Prostate gland (tissue), 2 donors: ENCODE measurements at regions not wholly inside any gene's neighbourhood (a gene's known extent, or its start where the extent isn't known, plus 50 kb on each side); places are given as distances from the start of the nearest gene placed in this dataset.

Source experiments
- DNase-seq: peaks from one replicate; pipeline ENCODE4 v3.0.0-alpha.2; 2019; ENCODE audit warnings: low spot score
- H3K27ac ChIP-seq, 2 donors: fragments of 200-600 bp; sonication (generic); 2 replicates each; pipeline ENCODE4 v1.5.1; 2017 to 2019
- H3K27me3 ChIP-seq: fragments of 200-600 bp; sonication (generic); replicated peaks from 2 replicates; pipeline ENCODE4 v1.5.1; 2019; ENCODE audit not compliant: insufficient read depth
- H3K36me3 ChIP-seq, 2 donors: fragments of 200-600 bp; sonication (generic); 1 replicate in 1 of 2; 2 replicates in 1 of 2; pipeline versions ENCODE4 v1.5.1 to v1.8.1; 2017 to 2019
- H3K4me1 ChIP-seq: fragments of 200-600 bp; sonication (generic); replicated peaks from 2 replicates; pipeline ENCODE4 v1.5.1; 2019
- H3K4me3 ChIP-seq, 2 donors: fragments of 200-600 bp; sonication (generic); 2 replicates each; pipeline ENCODE4 v1.5.1; 2017 to 2019
- H3K9me3 ChIP-seq: fragments of 200-600 bp; sonication (generic); 2 replicates; pipeline ENCODE4 v1.5.1; 2017
- CTCF ChIP-seq, 4 experiments: fragments of 200-600 bp in 2 of 4; fragments of 450-650 bp in 2 of 4; sonication (generic) in 2 of 4; IDR thresholded peaks; 1 replicate in 3 of 4; 2 replicates in 1 of 4; pipeline ENCODE4 v1.5.1; 2016 to 2019; ENCODE audit warnings: antibody characterized with exemption in 4 of 4, mild to moderate bottlenecking in 2 of 4, moderate library complexity in 2 of 4
- POLR2A ChIP-seq: fragments of 450-650 bp; IDR thresholded peaks from one replicate; pipeline ENCODE4 v1.6.1; 2016; ENCODE audit warnings: antibody characterized with exemption, mild to moderate bottlenecking
- POLR2AphosphoS5 ChIP-seq: sonication (generic); formaldehyde crosslinking; IDR thresholded peaks from one replicate; pipeline ENCODE4 v1.6.1; 2017; ENCODE audit warnings: antibody characterized with exemption
- WGBS: methylation state at CpG from one replicate; pipeline ENCODE4 v1.1.5; 2018; 5-methylcytosine and 5-hydroxymethylcytosine counted together
- intact Hi-C: fragments of 100-400 bp; cut with DNase I; formaldehyde crosslinking; loops from one replicate; pipeline ENCODE4 v1.14.2; 2022

- Histone ChIP-seq H3K4me3 (no peak overlapping the region), H3K27ac (no peak overlapping the region), H3K27me3 (no peaks in the 10 kb centered on the region), H3K36me3 (no peaks in the 10 kb centered on the region), H3K4me1 (no peaks in the 10 kb centered on the region), H3K9me3 (no peaks in the 10 kb centered on the region)
- no peak for TF ChIP-seq POLR2AphosphoS5
- TF ChIP-seq POLR2A, result no peak
- no peak for TF ChIP-seq CTCF (IDR thresholded peaks at IDR 0.05)
- no peak for DNase-seq
- WGBS, result 88% methylated on average over 2 of the region's 2 CpGs
- intact Hi-C loops, result no loop called here
These were observed 200.4 kb downstream of the KLF12 start for GRCh38 chr13:73933795-73934194.

DNA sequence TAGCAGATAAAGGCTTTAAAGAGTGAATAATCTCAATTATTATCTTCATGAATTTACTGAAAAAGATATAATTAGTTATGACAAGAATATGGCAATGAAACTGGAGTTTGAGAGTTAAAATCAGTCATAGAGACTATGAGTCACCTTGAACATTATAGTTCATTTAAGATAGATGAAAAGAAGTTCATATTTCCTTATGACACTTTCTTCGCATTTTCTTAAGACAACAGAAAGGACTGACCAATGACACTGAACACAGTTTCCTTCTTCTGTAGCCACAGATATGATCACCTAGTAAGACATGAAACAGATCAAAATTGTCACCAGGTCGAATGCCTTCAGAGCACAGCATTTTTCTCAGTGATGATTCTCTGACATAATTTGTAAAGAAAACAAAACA lies 202.1 kb downstream of the KLF12 start:
- intact Hi-C loops, result no loop called here
- Histone ChIP-seq H3K4me1 (no peaks in the 10 kb centered on the region), H3K4me3 (no peak overlapping the region), H3K36me3 (no peaks in the 10 kb centered on the region), H3K9me3 (no peaks in the 10 kb centered on the region), H3K27ac (no peak overlapping the region), H3K27me3 (no peaks in the 10 kb centered on the region)
- 75% methylated on average over 2 of the region's 2 CpGs for WGBS
- no peak for TF ChIP-seq POLR2AphosphoS5
- TF ChIP-seq POLR2A, result no peak
- TF ChIP-seq CTCF (IDR thresholded peaks at IDR 0.05), result no peak
- DNase-seq, result no peak

- H3K9me3 ChIP-seq, result no peaks in the 10 kb centered on the region
- H3K27me3 ChIP-seq, result no peaks in the 10 kb centered on the region
- H3K4me3 ChIP-seq, result no peak overlapping the region
- H3K27ac ChIP-seq, result no peak overlapping the region
- H3K4me1 ChIP-seq, result no peaks in the 10 kb centered on the region
- intact Hi-C loops, result no loop called here
- no peak for DNase-seq
- H3K36me3 ChIP-seq, result no peaks in the 10 kb centered on the region
- WGBS, result 94% methylated on average over 6 of the region's 6 CpGs
- TF ChIP-seq CTCF (IDR thresholded peaks at IDR 0.05) (no peak), POLR2A (no peak), POLR2AphosphoS5 (no peak)
These were observed 204.8 kb downstream of the KLF12 start for GRCh38 chr13:73929287-73929932.

DNA sequence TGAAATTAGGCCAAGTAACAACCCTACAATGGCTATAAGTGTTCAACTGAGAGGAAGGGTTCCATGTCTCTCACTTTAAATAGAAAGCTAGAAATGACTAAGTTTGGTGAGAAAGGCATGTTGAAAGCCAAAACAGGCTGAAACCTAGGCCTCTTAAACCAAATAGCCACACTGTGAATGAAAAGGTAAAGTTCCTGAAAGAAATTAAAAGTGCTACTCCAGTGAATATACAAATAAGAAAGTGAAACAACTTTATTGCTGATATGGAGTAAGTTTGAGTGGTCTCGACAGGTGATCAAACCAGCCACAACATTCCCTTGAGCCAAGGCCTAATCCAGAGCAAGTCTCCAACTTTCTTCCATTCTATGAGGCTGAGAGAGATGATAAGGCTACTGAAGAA lies 209.6 kb downstream of the KLF12 start:
- no peaks in the 10 kb centered on the region for H3K9me3 ChIP-seq
- no peak overlapping the region for H3K27ac ChIP-seq
- H3K4me1 ChIP-seq, result no peaks in the 10 kb centered on the region
- intact Hi-C loops, result no loop called here
- TF ChIP-seq POLR2AphosphoS5 (no peak), CTCF (IDR thresholded peaks at IDR 0.05) (no peak), POLR2A (no peak)
- no peak for DNase-seq
- WGBS, result 89% methylated on average over 1 of the region's 1 CpG
- H3K4me3 ChIP-seq, result no peak overlapping the region
- no peaks in the 10 kb centered on the region for H3K36me3 ChIP-seq
- no peaks in the 10 kb centered on the region for H3K27me3 ChIP-seq
